GM12891 (cell line): ENCODE measurements at regions not wholly inside any gene's neighbourhood (a gene's known extent, or its start where the extent isn't known, plus 50 kb on each side); places are given as distances from the start of the nearest gene placed in this dataset.

ENCODE experiments used
- PAX5 ChIP-seq: IDR thresholded peaks from 2 replicates; pipeline ENCODE4 v1.6.1; 2011; ENCODE audit warnings: low read length, moderate library complexity, mild to moderate bottlenecking; ENCODE audit not compliant: insufficient read depth, severe bottlenecking
- POLR2A ChIP-seq: IDR thresholded peaks from 2 replicates; pipeline ENCODE4 v1.6.1; 2011; ENCODE audit warnings: low read depth, low read length, control low read depth
- POLR2AphosphoS5 ChIP-seq: IDR thresholded peaks from 2 replicates; pipeline ENCODE4 v1.6.1; 2011; ENCODE audit warnings: low read depth, low read length, control low read depth
- POU2F2 ChIP-seq: IDR thresholded peaks from 2 replicates; pipeline ENCODE4 v1.6.1; 2011; ENCODE audit warnings: low read depth, mild to moderate bottlenecking, control low read depth, low read length, moderate library complexity
- SPI1 ChIP-seq: IDR thresholded peaks from 2 replicates; pipeline ENCODE4 v1.6.1; 2011; ENCODE audit warnings: low read depth, low read length, control low read depth
- TAF1 ChIP-seq: IDR thresholded peaks from 2 replicates; pipeline ENCODE4 v1.6.1; 2011; ENCODE audit warnings: low read depth, low read length, control low read depth

DNA sequence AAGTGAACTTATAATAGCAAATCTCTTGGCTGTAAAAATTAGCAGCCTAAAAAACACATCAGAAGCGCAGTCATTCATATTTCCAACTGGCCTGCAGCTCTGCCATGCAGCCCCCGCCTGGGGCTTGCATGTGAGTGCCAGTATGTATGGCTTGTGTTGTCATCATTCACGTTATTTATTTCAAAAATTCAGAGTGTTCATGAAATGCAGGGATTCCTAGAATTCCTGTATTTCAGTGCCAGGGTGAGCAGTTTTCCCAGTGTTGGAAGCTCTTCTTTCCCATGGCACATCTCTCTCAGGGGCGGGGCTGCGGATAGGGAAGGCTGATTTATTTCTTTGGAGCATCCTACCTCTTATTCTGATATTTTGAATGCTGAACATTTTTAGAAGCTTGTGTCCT, 234.6 kb downstream of the FGF9 start:
- TF ChIP-seq POLR2A (no peak), POLR2AphosphoS5 (no peak), TAF1 (no peak), PAX5 (no peak), SPI1 (no peak), POU2F2 (no peak)
